WTC11 (cell line): ENCODE measurements at regions not wholly inside any gene's neighbourhood (a gene's known extent, or its start where the extent isn't known, plus 50 kb on each side); places are given as distances from the start of the nearest gene placed in this dataset.

Experiments
- ATAC-seq: fragments of 200-7000 bp; cut with Tn5 transposase; 2 replicates; pipeline ENCODE4 v1.10.0; 2021; ENCODE audit warnings: mild to moderate bottlenecking, moderate library complexity
- CTCF ChIA-PET: fragments of 300-600 bp; sonication (Branson Sonifier 250); formaldehyde crosslinking; loops from one replicate; lab custom pipeline; 2021; ENCODE audit warnings: antibody characterized with exemption; lab: Charles Lee
- POLR2A ChIA-PET: fragments of 350-600 bp; sonication (Branson Sonifier 250); formaldehyde crosslinking; loops from one replicate; lab custom pipeline; 2021; ENCODE audit warnings: antibody characterized with exemption; lab: Charles Lee
- DNase-seq: peaks from one replicate; pipeline ENCODE4 v3.0.0; 2021; ENCODE audit warnings: low spot score
- H3K27ac Mint-ChIP-seq: 2 replicates; pipeline ENCODE4 v1.8.0; 2021; ENCODE audit warnings: mixed read lengths
- H3K27me3 Mint-ChIP-seq: 2 replicates; pipeline ENCODE4 v1.8.0; 2021; ENCODE audit warnings: low read depth, mild to moderate bottlenecking, moderate library complexity, mixed read lengths
- H3K36me3 Mint-ChIP-seq: 2 replicates; pipeline ENCODE4 v1.8.0; 2021; ENCODE audit warnings: mixed read lengths
- H3K4me1 Mint-ChIP-seq: 2 replicates; pipeline ENCODE4 v1.8.0; 2022; ENCODE audit warnings: mixed read lengths
- H3K4me3 Mint-ChIP-seq: 2 replicates; pipeline ENCODE4 v1.8.0; 2021; ENCODE audit warnings: mild to moderate bottlenecking, moderate library complexity, mixed read lengths
- H3K9me3 Mint-ChIP-seq: 2 replicates; pipeline ENCODE4 v1.8.0; 2021; ENCODE audit warnings: mixed read lengths
- CREB1 ChIP-seq: sonication (generic); formaldehyde crosslinking; IDR thresholded peaks from 2 replicates; pipeline ENCODE4 v1.8.0; 2023; ENCODE audit warnings: mild to moderate bottlenecking, missing genetic modification reagents
- E2F5 ChIP-seq: sonication (generic); formaldehyde crosslinking; IDR thresholded peaks from 2 replicates; pipeline ENCODE4 v1.8.1; 2022; ENCODE audit warnings: mild to moderate bottlenecking, moderate library complexity, missing genetic modification reagents
- NFATC4 ChIP-seq: fragments of 250-450 bp; sonication (Bioruptor Pico); IDR thresholded peaks from 2 replicates; pipeline ENCODE4 v1.9.0; 2021; ENCODE audit warnings: mild to moderate bottlenecking
- NR1H2 ChIP-seq: sonication (generic); formaldehyde crosslinking; IDR thresholded peaks from 2 replicates; pipeline ENCODE4 v1.9.0; 2021; ENCODE audit warnings: mild to moderate bottlenecking, moderate library complexity, missing genetic modification reagents
- NR3C1 ChIP-seq: sonication (generic); formaldehyde crosslinking; conservative IDR thresholded peaks from 2 replicates; pipeline ENCODE4 v1.8.1; 2023; ENCODE audit warnings: low read depth, mild to moderate bottlenecking, missing genetic modification reagents
- PRRX2 ChIP-seq: fragments of 250-450 bp; sonication (Bioruptor Pico); IDR thresholded peaks from 2 replicates; pipeline ENCODE4 v1.8.0; 2021; ENCODE audit warnings: mild to moderate bottlenecking
- RORB ChIP-seq: fragments of 250-450 bp; sonication (Bioruptor Pico); IDR thresholded peaks from 2 replicates; pipeline ENCODE4 v1.9.0; 2021; ENCODE audit warnings: mild to moderate bottlenecking
- SMAD3 ChIP-seq: sonication (generic); formaldehyde crosslinking; IDR thresholded peaks from 2 replicates; pipeline ENCODE4 v1.8.0; 2022; ENCODE audit warnings: missing genetic modification reagents, mild to moderate bottlenecking, borderline replicate concordance
- SMAD4 ChIP-seq: sonication (generic); formaldehyde crosslinking; IDR thresholded peaks from 2 replicates; pipeline ENCODE4 v1.8.0; 2022; ENCODE audit warnings: mild to moderate bottlenecking, missing genetic modification reagents
- SOX15 ChIP-seq: fragments of 250-450 bp; sonication (Bioruptor Pico); IDR thresholded peaks from 2 replicates; pipeline ENCODE4 v1.9.0; 2021; ENCODE audit warnings: mild to moderate bottlenecking
- STAT6 ChIP-seq: sonication (generic); formaldehyde crosslinking; conservative IDR thresholded peaks from 2 replicates; pipeline ENCODE4 v1.8.1; 2023; ENCODE audit warnings: mild to moderate bottlenecking, low read depth, missing genetic modification reagents, moderate library complexity
- ZNF232 ChIP-seq: sonication (generic); formaldehyde crosslinking; IDR thresholded peaks from 2 replicates; pipeline ENCODE4 v1.8.0; 2022; ENCODE audit warnings: mild to moderate bottlenecking, missing genetic modification reagents
- ZNF396 ChIP-seq: fragments of 250-450 bp; sonication (Bioruptor Pico); IDR thresholded peaks from 2 replicates; pipeline ENCODE4 v1.8.0; 2021; ENCODE audit warnings: mild to moderate bottlenecking, moderate library complexity, borderline replicate concordance
- ZNF416 ChIP-seq: fragments of 250-450 bp; sonication (Bioruptor Pico); IDR thresholded peaks from 2 replicates; pipeline ENCODE4 v1.9.0; 2021; ENCODE audit warnings: mild to moderate bottlenecking, inconsistent platforms
- ZNF671 ChIP-seq: fragments of 250-450 bp; sonication (Bioruptor Pico); IDR thresholded peaks from 2 replicates; pipeline ENCODE4 v1.8.0; 2021; ENCODE audit warnings: mild to moderate bottlenecking
- ZSCAN18 ChIP-seq: fragments of 250-450 bp; sonication (Bioruptor Pico); IDR thresholded peaks from 2 replicates; pipeline ENCODE4 v2.1.2; 2022; ENCODE audit warnings: mild to moderate bottlenecking, moderate library complexity
- TF ChIP-seq, protein P1 (sequence below): sonication (generic); formaldehyde crosslinking; IDR thresholded peaks from 2 replicates; pipeline ENCODE4 v1.8.0; 2022; ENCODE audit warnings: missing genetic modification reagents
- TF ChIP-seq, protein P2 (sequence below): sonication (generic); formaldehyde crosslinking; IDR thresholded peaks from 2 replicates; pipeline ENCODE4 v1.8.0; 2023; ENCODE audit warnings: mild to moderate bottlenecking, missing genetic modification reagents
- TF ChIP-seq, protein P3 (sequence below): sonication (generic); formaldehyde crosslinking; IDR thresholded peaks from 2 replicates; pipeline ENCODE4 v1.8.1; 2022; ENCODE audit warnings: missing genetic modification reagents, borderline replicate concordance

- CTCF ChIA-PET: interaction anchor here (3.2 to 5.4 kb wide), 2 partner anchors 10 to 249 kb away, joined by 17 to 30 read pairs; no protein-coding TSS in a partner anchor
- DNase-seq (no peak), ATAC-seq (no peak)
- POLR2A ChIA-PET: no interaction called here
- Mint-ChIP-seq H3K27me3 (peaks cover 13% of the 10 kb centered on the region), H3K4me3 (no peak overlapping the region), H3K4me1 (peaks cover 22% of the 10 kb centered on the region), H3K36me3 (peaks cover 13% of the 10 kb centered on the region), H3K27ac (no peak overlapping the region), H3K9me3 (peaks cover 14% of the 10 kb centered on the region)
- no peak for TF ChIP-seq SOX15 (CRISPR knock-in tag)
- TF ChIP-seq PRRX2 (CRISPR knock-in tag): no peak
- no peak for TF ChIP-seq CREB1 (CRISPR knock-in tag)
- TF ChIP-seq SMAD3 (CRISPR knock-in tag): no peak
- TF ChIP-seq, protein P1, sequence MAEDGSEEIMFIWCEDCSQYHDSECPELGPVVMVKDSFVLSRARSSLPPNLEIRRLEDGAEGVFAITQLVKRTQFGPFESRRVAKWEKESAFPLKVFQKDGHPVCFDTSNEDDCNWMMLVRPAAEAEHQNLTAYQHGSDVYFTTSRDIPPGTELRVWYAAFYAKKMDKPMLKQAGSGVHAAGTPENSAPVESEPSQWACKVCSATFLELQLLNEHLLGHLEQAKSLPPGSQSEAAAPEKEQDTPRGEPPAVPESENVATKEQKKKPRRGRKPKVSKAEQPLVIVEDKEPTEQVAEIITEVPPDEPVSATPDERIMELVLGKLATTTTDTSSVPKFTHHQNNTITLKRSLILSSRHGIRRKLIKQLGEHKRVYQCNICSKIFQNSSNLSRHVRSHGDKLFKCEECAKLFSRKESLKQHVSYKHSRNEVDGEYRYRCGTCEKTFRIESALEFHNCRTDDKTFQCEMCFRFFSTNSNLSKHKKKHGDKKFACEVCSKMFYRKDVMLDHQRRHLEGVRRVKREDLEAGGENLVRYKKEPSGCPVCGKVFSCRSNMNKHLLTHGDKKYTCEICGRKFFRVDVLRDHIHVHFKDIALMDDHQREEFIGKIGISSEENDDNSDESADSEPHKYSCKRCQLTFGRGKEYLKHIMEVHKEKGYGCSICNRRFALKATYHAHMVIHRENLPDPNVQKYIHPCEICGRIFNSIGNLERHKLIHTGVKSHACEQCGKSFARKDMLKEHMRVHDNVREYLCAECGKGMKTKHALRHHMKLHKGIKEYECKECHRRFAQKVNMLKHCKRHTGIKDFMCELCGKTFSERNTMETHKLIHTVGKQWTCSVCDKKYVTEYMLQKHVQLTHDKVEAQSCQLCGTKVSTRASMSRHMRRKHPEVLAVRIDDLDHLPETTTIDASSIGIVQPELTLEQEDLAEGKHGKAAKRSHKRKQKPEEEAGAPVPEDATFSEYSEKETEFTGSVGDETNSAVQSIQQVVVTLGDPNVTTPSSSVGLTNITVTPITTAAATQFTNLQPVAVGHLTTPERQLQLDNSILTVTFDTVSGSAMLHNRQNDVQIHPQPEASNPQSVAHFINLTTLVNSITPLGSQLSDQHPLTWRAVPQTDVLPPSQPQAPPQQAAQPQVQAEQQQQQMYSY (CRISPR knock-in tag): no peak
- TF ChIP-seq, protein P2, sequence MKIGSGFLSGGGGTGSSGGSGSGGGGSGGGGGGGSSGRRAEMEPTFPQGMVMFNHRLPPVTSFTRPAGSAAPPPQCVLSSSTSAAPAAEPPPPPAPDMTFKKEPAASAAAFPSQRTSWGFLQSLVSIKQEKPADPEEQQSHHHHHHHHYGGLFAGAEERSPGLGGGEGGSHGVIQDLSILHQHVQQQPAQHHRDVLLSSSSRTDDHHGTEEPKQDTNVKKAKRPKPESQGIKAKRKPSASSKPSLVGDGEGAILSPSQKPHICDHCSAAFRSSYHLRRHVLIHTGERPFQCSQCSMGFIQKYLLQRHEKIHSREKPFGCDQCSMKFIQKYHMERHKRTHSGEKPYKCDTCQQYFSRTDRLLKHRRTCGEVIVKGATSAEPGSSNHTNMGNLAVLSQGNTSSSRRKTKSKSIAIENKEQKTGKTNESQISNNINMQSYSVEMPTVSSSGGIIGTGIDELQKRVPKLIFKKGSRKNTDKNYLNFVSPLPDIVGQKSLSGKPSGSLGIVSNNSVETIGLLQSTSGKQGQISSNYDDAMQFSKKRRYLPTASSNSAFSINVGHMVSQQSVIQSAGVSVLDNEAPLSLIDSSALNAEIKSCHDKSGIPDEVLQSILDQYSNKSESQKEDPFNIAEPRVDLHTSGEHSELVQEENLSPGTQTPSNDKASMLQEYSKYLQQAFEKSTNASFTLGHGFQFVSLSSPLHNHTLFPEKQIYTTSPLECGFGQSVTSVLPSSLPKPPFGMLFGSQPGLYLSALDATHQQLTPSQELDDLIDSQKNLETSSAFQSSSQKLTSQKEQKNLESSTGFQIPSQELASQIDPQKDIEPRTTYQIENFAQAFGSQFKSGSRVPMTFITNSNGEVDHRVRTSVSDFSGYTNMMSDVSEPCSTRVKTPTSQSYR (CRISPR knock-in tag): no peak
- TF ChIP-seq STAT6: no peak
- TF ChIP-seq NFATC4 (CRISPR knock-in tag): no peak
- no peak for TF ChIP-seq RORB (CRISPR knock-in tag)
- no peak for TF ChIP-seq E2F5
- TF ChIP-seq ZNF396: no peak
- TF ChIP-seq NR1H2 (CRISPR knock-in tag): no peak
- TF ChIP-seq SMAD4 (CRISPR knock-in tag): no peak
- TF ChIP-seq, protein P3, sequence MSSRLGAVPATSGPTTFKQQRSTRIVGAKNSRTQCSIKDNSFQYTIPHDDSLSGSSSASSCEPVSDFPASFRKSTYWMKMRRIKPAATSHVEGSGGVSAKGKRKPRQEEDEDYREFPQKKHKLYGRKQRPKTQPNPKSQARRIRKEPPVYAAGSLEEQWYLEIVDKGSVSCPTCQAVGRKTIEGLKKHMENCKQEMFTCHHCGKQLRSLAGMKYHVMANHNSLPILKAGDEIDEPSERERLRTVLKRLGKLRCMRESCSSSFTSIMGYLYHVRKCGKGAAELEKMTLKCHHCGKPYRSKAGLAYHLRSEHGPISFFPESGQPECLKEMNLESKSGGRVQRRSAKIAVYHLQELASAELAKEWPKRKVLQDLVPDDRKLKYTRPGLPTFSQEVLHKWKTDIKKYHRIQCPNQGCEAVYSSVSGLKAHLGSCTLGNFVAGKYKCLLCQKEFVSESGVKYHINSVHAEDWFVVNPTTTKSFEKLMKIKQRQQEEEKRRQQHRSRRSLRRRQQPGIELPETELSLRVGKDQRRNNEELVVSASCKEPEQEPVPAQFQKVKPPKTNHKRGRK: no peak
- TF ChIP-seq ZSCAN18 (CRISPR knock-in tag): no peak
- no peak for TF ChIP-seq ZNF416 (CRISPR knock-in tag)
- no peak for TF ChIP-seq ZNF671
- TF ChIP-seq NR3C1: no peak
- no peak for TF ChIP-seq ZNF232 (CRISPR knock-in tag)
Observed at GRCh38 chr22:49294656-49295464, 532.8 kb downstream of the BRD1 start.
